Naive B cell (primary cell): ENCODE measurements at regions not wholly inside any gene's neighbourhood (a gene's known extent, or its start where the extent isn't known, plus 50 kb on each side); places are given as distances from the start of the nearest gene placed in this dataset.
A peak's percentile ranks its signal among the peaks of the same experiment; 100 is the strongest.

Source experiments
- ATAC-seq, 2 donors: fragments of 150-1000 bp; cut with Tn5 transposase; 2 replicates each; pipeline ENCODE4 v1.10.0; 2021; ENCODE audit warnings: low read depth in 2 of 2, mild to moderate bottlenecking in 2 of 2, moderate library complexity in 2 of 2
- DNase-seq: peaks from one replicate; pipeline ENCODE4 v3.0.0; 2022
- H3K27ac Mint-ChIP-seq, 6 donors: one replicate each; pipeline ENCODE4 v1.8.0; 2020 to 2022; ENCODE audit warnings: mild to moderate bottlenecking in 6 of 6, mixed read lengths in 6 of 6, moderate library complexity in 5 of 6, inconsistent platforms in 2 of 6
- H3K27me3 Mint-ChIP-seq, 3 donors: one replicate each; pipeline ENCODE4 v1.8.0; 2021 to 2022; ENCODE audit warnings: mixed read lengths in 3 of 3, mild to moderate bottlenecking in 1 of 3
- H3K36me3 Mint-ChIP-seq, 2 donors: one replicate each; pipeline ENCODE4 v1.8.0; 2020 to 2022; ENCODE audit warnings: mixed read lengths in 2 of 2, inconsistent platforms in 1 of 2, mild to moderate bottlenecking in 1 of 2
- H3K4me1 Mint-ChIP-seq, 3 donors: one replicate each; pipeline ENCODE4 v1.8.0; 2020 to 2022; ENCODE audit warnings: mixed read lengths in 3 of 3, inconsistent platforms in 1 of 3, mild to moderate bottlenecking in 1 of 3, moderate library complexity in 1 of 3
- H3K4me3 Mint-ChIP-seq, 8 donors: one replicate each; pipeline ENCODE4 v1.8.0; 2020 to 2022; ENCODE audit warnings: mild to moderate bottlenecking in 8 of 8, mixed read lengths in 8 of 8, moderate library complexity in 8 of 8, inconsistent platforms in 2 of 8
- H3K9me3 Mint-ChIP-seq, 7 donors: one replicate each; pipeline ENCODE4 v1.8.0; 2020 to 2022; ENCODE audit warnings: mixed read lengths in 7 of 7, mild to moderate bottlenecking in 5 of 7, inconsistent platforms in 2 of 7, moderate library complexity in 1 of 7

DNA sequence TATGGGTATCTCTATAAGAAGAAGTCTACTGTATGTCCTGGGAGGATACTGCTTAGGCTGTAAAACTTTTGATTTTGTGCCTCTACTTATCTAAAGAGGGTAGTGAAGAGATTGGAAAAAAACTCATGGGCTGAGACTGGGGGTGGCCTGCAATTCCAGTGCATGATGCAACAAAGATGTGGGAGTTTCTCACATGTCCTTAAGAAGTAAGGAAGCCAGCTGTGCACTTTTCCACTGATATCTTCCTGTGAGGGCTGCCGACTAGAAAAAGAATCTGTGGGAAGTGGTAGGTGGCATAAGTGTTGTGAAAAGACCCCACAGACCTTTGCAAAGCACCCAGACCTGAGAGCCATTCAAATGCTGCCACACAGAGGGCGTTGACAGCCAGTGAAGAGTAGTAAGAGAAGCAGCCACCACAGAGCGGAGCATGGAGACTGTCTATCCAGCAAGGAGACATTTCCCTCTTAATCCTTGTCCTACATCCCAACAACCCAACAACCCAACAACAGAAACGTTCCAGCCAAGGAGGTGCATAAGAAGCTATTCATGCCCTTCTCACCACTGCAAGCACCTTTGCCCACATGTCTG, 65.1 kb downstream of the PFDN4 start:
- Mint-ChIP-seq H3K4me1 (no peaks in the 10 kb centered on the region), H3K9me3 (peaks cover 0 to 7% (median 1%) of the 10 kb centered on the region in 7 donors), H3K27ac (no peak overlapping the region), H3K36me3 (no peaks in the 10 kb centered on the region), H3K4me3 (no peak overlapping the region), H3K27me3 (peaks cover 10 to 16% (median 12%) of the 10 kb centered on the region in 3 donors)
- DNase-seq (no peak), ATAC-seq (no peak)

DNA sequence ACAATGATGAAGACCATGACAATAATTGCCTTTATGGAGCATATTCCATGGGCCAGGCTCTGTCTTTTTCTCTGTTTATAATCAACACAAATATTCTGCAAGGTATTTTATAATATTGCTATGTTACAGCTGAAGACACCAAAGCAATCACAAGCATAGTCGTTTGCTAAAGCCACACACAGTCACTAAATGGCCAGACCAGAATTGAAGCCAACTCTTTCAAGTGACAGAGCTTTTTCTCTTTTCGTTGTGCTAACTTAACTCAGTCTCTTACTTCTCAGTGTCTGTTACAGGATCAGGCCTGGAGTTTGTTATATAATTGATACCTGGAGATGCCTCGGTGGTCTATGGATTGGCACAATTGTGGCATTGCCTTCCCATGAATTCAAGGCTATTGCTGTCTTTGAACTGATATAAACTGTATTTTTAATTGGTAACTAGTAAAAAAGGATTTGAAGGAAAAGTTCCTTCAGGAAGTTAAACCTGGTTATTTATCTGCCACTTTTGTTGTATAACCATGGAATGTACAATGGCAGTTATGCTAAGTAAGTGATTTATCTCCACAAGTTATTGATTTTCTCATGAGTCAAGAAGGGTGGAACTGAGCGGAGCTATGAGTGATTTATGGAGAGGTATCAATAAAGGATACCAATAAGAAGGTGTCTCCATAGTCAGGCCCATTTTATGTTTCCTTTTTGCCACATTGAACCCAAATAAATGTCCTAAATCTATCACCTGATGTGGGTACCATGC, 67.6 kb downstream of the PFDN4 start:
- no peaks in the 10 kb centered on the region for H3K4me1 Mint-ChIP-seq
- ATAC-seq: no peak
- H3K4me3 Mint-ChIP-seq: no peak overlapping the region
- H3K27me3 Mint-ChIP-seq: peaks cover 5 to 18% (median 8%) of the 10 kb centered on the region in 3 donors
- H3K36me3 Mint-ChIP-seq: no peaks in the 10 kb centered on the region
- DNase-seq: no peak
- H3K27ac Mint-ChIP-seq: no peak overlapping the region
- H3K9me3 Mint-ChIP-seq: peaks cover 0 to 6% (median 1%) of the 10 kb centered on the region in 7 donors

DNA sequence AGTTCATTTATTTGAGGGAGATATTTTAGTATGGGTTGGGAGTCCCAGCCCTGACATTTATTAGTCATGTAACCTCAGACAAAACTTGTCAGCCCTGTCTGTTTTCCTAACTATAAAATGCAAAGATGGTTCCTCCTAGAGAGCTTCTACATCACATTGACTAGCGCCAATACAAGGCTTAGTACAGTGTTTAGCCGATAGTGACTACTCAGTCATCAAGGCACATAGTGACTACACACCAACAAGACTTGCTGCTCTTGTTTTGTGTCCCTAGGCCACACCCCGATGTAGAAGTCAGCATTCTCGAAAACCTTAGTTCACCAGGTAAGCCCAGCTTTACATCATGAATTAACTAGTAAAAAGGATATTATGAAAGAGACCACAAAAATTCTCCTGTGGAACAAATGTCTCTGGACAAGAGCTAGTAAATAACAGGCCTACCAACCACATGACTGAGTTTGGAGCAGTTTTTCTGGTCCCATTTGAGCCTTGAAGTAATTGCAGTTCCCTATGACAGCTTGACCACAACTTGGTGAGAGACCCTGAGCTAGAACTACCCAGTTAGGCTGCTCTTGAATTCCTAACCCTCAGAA, 68.8 kb downstream of the PFDN4 start:
- peaks cover 8 to 18% (median 12%) of the 10 kb centered on the region in 3 donors for H3K27me3 Mint-ChIP-seq
- ATAC-seq: no peak
- peaks cover 0 to 2% (median 0%) of the 10 kb centered on the region in 7 donors for H3K9me3 Mint-ChIP-seq
- DNase-seq: no peak
- H3K4me1 Mint-ChIP-seq: no peaks in the 10 kb centered on the region
- no peaks in the 10 kb centered on the region for H3K36me3 Mint-ChIP-seq
- no peak overlapping the region for H3K4me3 Mint-ChIP-seq
- no peak overlapping the region for H3K27ac Mint-ChIP-seq

DNA sequence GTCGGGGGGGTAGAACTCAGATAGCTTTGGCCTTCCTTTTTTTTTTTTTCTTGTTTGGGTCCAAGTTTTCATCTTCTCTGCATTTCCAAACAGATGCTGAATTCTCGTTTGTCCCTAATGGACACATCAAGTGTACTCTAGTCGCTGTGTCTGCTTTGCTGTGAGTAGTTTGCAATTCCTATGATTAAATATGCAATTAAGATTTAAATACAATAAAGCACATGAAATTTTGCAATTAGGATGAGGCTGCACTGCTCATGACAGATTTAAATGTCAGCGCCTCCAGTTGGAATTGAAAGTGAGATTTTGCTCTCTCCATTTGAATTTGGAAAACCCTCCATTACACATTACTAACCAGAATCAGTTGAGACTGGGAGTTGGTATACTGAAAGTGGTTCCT, 70.4 kb downstream of the PFDN4 start:
- Mint-ChIP-seq H3K27ac (no peak overlapping the region), H3K27me3 (peaks cover 0 to 22% (median 9%) of the 10 kb centered on the region in 3 donors), H3K4me3 (no peak overlapping the region), H3K9me3 (peaks cover 0 to 2% (median 0%) of the 10 kb centered on the region in 7 donors), H3K4me1 (no peaks in the 10 kb centered on the region), H3K36me3 (no peaks in the 10 kb centered on the region)
- ATAC-seq (no peak), DNase-seq (no peak)

DNA sequence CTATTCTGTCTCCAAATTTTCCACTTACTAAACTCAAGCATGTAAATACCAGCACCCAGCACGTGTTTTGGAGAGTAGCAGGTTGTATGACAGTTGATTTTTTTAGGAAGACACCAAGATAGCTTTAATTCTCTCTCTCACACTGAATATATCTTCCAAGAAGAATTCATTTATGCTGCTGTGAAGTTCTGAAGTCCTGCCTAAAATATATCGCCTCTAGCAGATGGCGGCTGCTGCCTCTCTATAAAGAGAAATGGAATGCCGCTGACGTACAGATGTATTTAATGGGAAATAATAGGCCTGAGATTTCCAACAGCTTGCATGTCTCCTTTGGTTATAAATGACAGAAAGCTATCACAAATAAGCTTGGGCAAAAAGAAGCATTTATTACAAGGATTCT, 74.7 kb downstream of the PFDN4 start:
- H3K4me3 Mint-ChIP-seq: no peak overlapping the region
- H3K36me3 Mint-ChIP-seq: no peaks in the 10 kb centered on the region
- DNase-seq (no peak), ATAC-seq (no peak)
- no peaks in the 10 kb centered on the region for H3K4me1 Mint-ChIP-seq
- H3K27ac Mint-ChIP-seq: no peak overlapping the region
- H3K27me3 Mint-ChIP-seq: peaks cover 0 to 28% (median 13%) of the 10 kb centered on the region in 3 donors
- peaks cover 0 to 3% (median 0%) of the 10 kb centered on the region in 7 donors for H3K9me3 Mint-ChIP-seq

DNA sequence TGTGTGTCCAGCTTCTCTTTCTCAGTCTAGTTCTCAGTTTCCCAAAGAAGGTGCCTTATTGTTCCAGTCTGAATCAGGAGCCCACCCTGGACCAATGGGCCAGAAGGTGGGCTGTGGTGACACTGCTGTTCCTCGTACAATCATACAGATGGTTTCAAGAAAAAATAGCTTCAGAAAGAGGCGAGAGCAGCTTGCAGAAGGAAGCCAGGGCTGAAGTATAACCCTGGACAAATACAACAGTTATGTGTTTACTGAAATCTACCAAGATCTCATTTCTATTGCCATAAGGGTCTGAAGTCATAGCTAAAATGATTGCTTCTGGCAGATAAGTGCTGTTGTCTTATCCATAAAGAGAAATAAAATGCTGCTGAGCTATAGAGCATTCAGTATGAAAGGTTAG, 75.4 kb downstream of the PFDN4 start:
- DNase-seq (no peak), ATAC-seq (no peak)
- peaks cover 0 to 30% (median 19%) of the 10 kb centered on the region in 3 donors for H3K27me3 Mint-ChIP-seq
- peaks cover 0 to 3% (median 0%) of the 10 kb centered on the region in 7 donors for H3K9me3 Mint-ChIP-seq
- no peak overlapping the region for H3K4me3 Mint-ChIP-seq
- H3K4me1 Mint-ChIP-seq: no peaks in the 10 kb centered on the region
- no peak overlapping the region for H3K27ac Mint-ChIP-seq
- H3K36me3 Mint-ChIP-seq: no peaks in the 10 kb centered on the region

DNA sequence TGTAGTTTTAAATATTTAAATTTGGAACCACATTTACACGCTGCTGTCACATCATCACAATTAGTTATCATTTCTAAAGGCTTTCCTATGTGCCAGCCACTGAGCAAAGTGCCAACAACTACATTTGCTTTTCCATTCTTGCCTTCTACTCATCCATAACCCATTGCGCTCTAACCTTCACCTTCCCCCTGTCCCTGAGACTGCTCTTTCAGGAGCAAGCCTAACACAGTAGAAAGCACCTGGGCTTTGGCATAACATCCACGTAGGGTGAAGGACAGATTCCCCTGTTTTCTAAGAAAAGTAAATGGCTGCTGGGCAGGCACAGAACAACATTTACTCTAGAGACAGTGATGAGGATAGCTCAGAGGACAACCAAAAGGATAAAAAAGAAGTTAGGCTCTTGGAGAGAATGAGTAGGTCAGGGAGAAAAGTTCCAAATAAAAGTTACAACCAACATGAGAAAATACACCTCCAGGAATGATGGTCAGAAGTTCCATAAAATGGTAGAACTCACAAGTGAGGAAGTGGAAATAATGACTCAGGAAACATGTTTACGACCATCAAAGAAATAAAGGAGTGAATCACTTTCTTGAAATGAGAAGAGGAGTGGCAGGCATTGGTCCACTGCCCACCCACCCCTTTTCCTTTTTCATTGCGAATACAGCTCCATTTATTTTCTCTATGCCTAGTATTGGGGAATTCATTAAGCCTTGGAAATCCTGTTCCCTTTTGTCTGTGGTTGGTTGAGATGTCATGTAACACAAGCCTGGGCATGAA, 77.2 kb downstream of the PFDN4 start:
- ATAC-seq (no peak), DNase-seq (no peak)
- Mint-ChIP-seq H3K36me3 (no peaks in the 10 kb centered on the region), H3K27me3 (peaks cover 0 to 30% (median 20%) of the 10 kb centered on the region in 3 donors), H3K4me3 (no peak overlapping the region), H3K4me1 (no peaks in the 10 kb centered on the region), H3K27ac (no peak overlapping the region), H3K9me3 (peaks cover 0 to 3% (median 0%) of the 10 kb centered on the region in 7 donors)

DNA sequence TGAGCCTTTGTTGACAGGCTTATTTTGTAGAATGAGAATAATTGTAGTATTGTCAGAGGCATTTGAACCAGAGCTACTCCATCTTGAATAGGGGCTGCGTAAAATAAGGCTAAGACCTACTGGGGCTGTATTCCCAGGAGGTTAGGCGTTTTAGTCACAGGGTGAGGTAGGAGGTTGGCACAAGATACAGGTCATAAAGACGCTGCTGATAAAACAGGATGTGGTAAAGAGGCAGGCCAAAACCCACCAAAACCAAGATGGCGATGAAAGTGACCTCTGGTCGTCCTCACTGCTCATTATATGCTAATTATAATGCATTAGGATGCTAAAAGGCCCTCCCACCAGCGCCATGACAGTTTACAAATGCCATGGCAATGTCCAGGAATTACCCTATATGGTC, 82.7 kb downstream of the PFDN4 start:
- peak overlapping the region in 1 of 8 donors; percentile 42 for H3K4me3 Mint-ChIP-seq
- no peaks in the 10 kb centered on the region for H3K9me3 Mint-ChIP-seq
- H3K4me1 Mint-ChIP-seq: no peaks in the 10 kb centered on the region
- no peaks in the 10 kb centered on the region for H3K36me3 Mint-ChIP-seq
- peaks cover 7 to 28% (median 16%) of the 10 kb centered on the region in 3 donors for H3K27me3 Mint-ChIP-seq
- ATAC-seq (no peak), DNase-seq (no peak)
- no peak overlapping the region for H3K27ac Mint-ChIP-seq

DNA sequence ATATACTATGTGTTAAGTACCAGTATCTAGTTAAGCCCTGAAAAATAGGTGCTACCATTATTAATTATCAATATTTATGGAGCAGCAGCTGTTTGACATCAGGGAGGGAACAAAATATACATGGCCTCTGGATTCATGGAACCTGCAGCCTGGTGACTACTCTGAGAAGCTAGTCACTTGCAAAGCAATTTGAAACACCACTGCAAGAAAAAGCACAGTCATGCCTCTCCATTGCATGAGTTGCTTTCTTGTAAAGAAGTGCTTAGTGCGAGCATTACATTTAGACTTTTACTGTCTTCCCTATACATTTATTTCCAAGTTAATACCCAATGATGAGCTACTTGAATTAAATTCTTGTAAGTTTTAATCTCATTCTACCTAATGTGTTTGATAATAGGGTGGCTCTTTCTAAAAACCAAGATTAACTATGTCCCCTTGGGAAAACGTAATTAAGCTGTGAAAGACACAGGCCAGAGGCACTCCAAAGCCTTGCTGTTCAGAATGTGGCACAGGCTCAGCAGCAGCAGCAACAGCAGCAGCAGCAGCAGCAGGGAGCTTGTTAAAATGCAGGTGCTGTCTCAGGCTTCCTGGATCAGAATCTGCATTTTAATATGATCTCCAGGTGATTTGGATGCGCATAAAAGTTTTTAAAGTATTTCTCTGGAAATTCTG, 83.6 kb downstream of the PFDN4 start:
- ATAC-seq (no peak), DNase-seq (no peak)
- H3K4me3 Mint-ChIP-seq: no peak overlapping the region
- no peaks in the 10 kb centered on the region for H3K4me1 Mint-ChIP-seq
- no peak overlapping the region for H3K27ac Mint-ChIP-seq
- H3K9me3 Mint-ChIP-seq: peaks cover 0 to 8% (median 0%) of the 10 kb centered on the region in 7 donors
- H3K27me3 Mint-ChIP-seq: peaks cover 7 to 28% (median 21%) of the 10 kb centered on the region in 3 donors
- H3K36me3 Mint-ChIP-seq: no peaks in the 10 kb centered on the region

DNA sequence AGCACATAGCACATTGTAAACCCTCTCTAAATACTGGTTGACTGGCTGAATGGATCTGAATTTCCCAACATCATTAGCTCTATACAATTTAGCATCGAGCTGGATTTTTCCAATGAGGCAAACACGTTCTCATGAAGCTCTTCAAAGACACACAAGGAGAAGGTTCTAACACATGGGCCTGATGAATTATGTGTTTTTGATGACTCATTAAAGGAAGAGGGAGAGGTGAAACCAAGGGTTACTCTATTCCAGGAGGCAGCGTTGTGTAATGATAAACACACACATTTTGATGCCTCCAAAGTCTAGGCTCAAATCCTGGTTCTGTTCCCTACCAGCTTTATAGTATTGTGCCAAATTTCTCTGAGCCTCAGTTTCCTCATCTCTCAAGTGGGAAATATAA, 84.3 kb downstream of the PFDN4 start:
- Mint-ChIP-seq H3K4me3 (no peak overlapping the region), H3K9me3 (peaks cover 0 to 9% (median 0%) of the 10 kb centered on the region in 7 donors), H3K4me1 (no peaks in the 10 kb centered on the region), H3K27ac (no peak overlapping the region), H3K27me3 (peaks cover 7 to 28% (median 22%) of the 10 kb centered on the region in 3 donors), H3K36me3 (no peaks in the 10 kb centered on the region)
- ATAC-seq (no peak), DNase-seq (no peak)

DNA sequence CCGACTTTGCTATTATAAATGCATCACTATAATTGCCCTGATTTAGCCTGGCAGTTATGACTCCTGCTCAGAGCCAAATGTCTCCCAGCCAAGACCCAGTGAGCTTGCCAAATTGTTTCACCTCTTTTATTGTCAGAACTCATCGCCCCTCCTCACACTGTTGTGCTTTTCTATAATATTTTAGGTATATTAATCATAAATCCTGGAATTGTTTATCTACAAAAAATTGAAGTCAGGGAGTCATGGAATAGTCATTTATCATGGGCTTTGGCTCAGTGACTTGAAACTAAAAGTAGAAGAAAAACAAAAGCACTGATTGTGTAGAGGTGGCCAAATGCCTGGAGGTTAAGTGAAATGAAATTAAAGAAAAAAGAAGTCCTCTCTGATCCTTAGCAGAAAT, 85.6 kb downstream of the PFDN4 start:
- no peak for ATAC-seq
- H3K9me3 Mint-ChIP-seq: peaks cover 0 to 9% (median 0%) of the 10 kb centered on the region in 7 donors
- H3K36me3 Mint-ChIP-seq: no peaks in the 10 kb centered on the region

DNA sequence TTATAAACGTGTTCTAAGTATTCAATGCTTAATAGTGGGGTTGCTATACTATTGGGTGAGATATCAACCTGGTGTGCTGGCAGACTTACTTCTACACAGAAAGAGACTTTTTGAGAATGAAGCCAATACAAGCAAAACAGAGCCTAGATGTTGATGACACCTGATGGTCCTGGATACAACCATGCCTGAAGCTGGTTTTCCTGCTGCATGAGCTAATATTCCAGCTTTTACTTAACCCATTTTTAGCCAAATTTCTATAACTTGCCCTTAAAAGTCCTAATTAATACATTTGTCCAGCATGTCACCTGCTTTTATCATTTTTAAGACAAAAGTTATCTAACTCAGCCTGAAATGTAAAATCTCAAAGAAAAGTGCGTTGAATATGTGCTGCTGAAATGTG, 86.2 kb downstream of the PFDN4 start:
- ATAC-seq: no peak
- Mint-ChIP-seq H3K27me3 (peaks cover 7 to 18% (median 17%) of the 10 kb centered on the region in 3 donors), H3K4me1 (no peaks in the 10 kb centered on the region), H3K9me3 (peaks cover 0 to 9% (median 0%) of the 10 kb centered on the region in 7 donors), H3K36me3 (no peaks in the 10 kb centered on the region), H3K27ac (no peak overlapping the region), H3K4me3 (no peak overlapping the region)
- DNase-seq: no peak

More for the DNA sequence above, 85.6 kb downstream of the PFDN4 start:
- H3K4me3 Mint-ChIP-seq: no peak overlapping the region
- no peak overlapping the region for H3K27ac Mint-ChIP-seq
- peaks cover 7 to 21% (median 18%) of the 10 kb centered on the region in 3 donors for H3K27me3 Mint-ChIP-seq
- H3K4me1 Mint-ChIP-seq: no peaks in the 10 kb centered on the region
- DNase-seq: no peak

DNA sequence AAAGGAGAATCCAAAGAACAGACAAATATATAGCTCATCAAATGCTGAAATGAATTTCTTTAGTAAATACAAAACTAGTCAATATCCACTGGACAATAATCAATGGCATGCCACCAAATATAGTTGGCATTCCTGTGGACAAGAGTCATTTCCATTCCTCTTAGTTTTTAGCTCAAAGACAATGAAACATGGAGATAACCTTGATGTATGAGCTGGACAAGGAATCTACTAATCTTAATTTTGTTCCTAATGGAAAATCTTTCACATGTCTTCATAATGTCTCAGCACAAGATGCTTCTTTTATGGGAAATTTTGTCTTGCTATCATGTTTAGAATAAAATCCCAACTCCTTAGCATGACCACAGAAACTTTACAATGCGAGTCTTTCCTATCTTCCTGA, 87.8 kb downstream of the PFDN4 start:
- Mint-ChIP-seq H3K4me1 (no peaks in the 10 kb centered on the region), H3K36me3 (no peaks in the 10 kb centered on the region), H3K4me3 (no peak overlapping the region), H3K27me3 (peaks cover 7 to 21% (median 13%) of the 10 kb centered on the region in 3 donors), H3K27ac (no peak overlapping the region), H3K9me3 (peaks cover 0 to 9% (median 0%) of the 10 kb centered on the region in 7 donors)
- DNase-seq (no peak), ATAC-seq (no peak)
